ENCODE measurements at regions not wholly inside any gene's neighbourhood (a gene's known extent, or its start where the extent isn't known, plus 50 kb on each side); places are given as distances from the start of the nearest gene placed in this dataset.

- H3K4me3 ChIP-seq (ENCODE audit: insufficient read depth in 1 of 2, low read depth in 1 of 2, low read length in 2 of 2) = no peak overlapping the region
- no peak overlapping the region for H3K4me2 ChIP-seq (ENCODE audit: low read length, poor library complexity, severe bottlenecking)
- H4K8ac ChIP-seq (ENCODE audit: low read length) = no peak overlapping the region
- no peak overlapping the region for H2BK120ac ChIP-seq (ENCODE audit: low read depth, low read length)
- peaks cover 3% of the 10 kb centered on the region for H3K4me1 ChIP-seq (ENCODE audit: control insufficient read depth, insufficient read depth, low read depth, low read length)
- no peak overlapping the region for H2BK5ac ChIP-seq (ENCODE audit: low read depth, low read length, poor library complexity, severe bottlenecking)
- H3K27ac ChIP-seq (ENCODE audit: low read length, poor library complexity, severe bottlenecking) = no peak overlapping the region
- no peak overlapping the region for H2AK5ac ChIP-seq (ENCODE audit: low read length, severe bottlenecking)
- no peak overlapping the region for H2BK12ac ChIP-seq (ENCODE audit: low read length in 2 of 2)
- H2AFZ ChIP-seq (ENCODE audit: low read depth, low read length) = no peak overlapping the region
- no peak overlapping the region for H3K18ac ChIP-seq (ENCODE audit: low read depth in 1 of 2, low read length in 2 of 2)
- H3K9ac ChIP-seq (ENCODE audit: low read length) = no peak overlapping the region
- no peak overlapping the region for H2BK15ac ChIP-seq (ENCODE audit: low read depth, poor library complexity, severe bottlenecking)
- 100% methylated on average over 1 of the region's 2 CpGs for WGBS
- H3K23ac ChIP-seq (ENCODE audit: low read length in 2 of 2) = no peak overlapping the region
- no peaks in the 10 kb centered on the region for H3K36me3 ChIP-seq (ENCODE audit: control insufficient read depth in 1 of 2, insufficient read depth in 2 of 2, low read depth in 1 of 2, low read length in 2 of 2)
- H3K79me1 ChIP-seq (replicated peaks; ENCODE audit: low read length, poor library complexity, severe bottlenecking) = no peaks in the 10 kb centered on the region
- H4K91ac ChIP-seq (ENCODE audit: low read length) = no peak overlapping the region
- H3K14ac ChIP-seq (ENCODE audit: low read length in 2 of 2) = no peak overlapping the region
- no peak overlapping the region for H3K4ac ChIP-seq (ENCODE audit: low read depth in 1 of 2, low read length in 2 of 2)
- no peaks in the 10 kb centered on the region for H3K9me3 ChIP-seq (ENCODE audit: control insufficient read depth, low read length)
- peaks cover 0 to 8% of the 10 kb centered on the region in 2 experiments for H3K27me3 ChIP-seq (ENCODE audit: control insufficient read depth in 1 of 2, insufficient read depth in 1 of 2, low read length in 2 of 2)
- DNase-seq = no peak
Measured at GRCh38 chr10:2834214-2834613, 233.1 kb upstream of the PFKP start.

GRCh38 chr10:2831509-2831908, 235.8 kb upstream of the PFKP start:
- H3K9me3 ChIP-seq (ENCODE audit: control insufficient read depth, low read length) = no peaks in the 10 kb centered on the region
- H4K8ac ChIP-seq (ENCODE audit: low read length) = no peak overlapping the region
- H3K79me1 ChIP-seq (replicated peaks; ENCODE audit: low read length, poor library complexity, severe bottlenecking) = no peaks in the 10 kb centered on the region
- H3K4ac ChIP-seq (ENCODE audit: low read depth in 1 of 2, low read length in 2 of 2) = peak overlapping the region in 1 of 2 experiments; percentile 6
- DNase-seq = no peak
- H4K91ac ChIP-seq (ENCODE audit: low read length) = no peak overlapping the region
- no peak overlapping the region for H2AFZ ChIP-seq (ENCODE audit: low read depth, low read length)
- H2AK5ac ChIP-seq (ENCODE audit: low read length, severe bottlenecking) = no peak overlapping the region
- H2BK5ac ChIP-seq (ENCODE audit: low read depth, low read length, poor library complexity, severe bottlenecking) = no peak overlapping the region
- H3K4me1 ChIP-seq (ENCODE audit: control insufficient read depth, insufficient read depth, low read depth, low read length) = no peaks in the 10 kb centered on the region
- no peak overlapping the region for H3K4me2 ChIP-seq (ENCODE audit: low read length, poor library complexity, severe bottlenecking)
- H2BK12ac ChIP-seq (ENCODE audit: low read length in 2 of 2) = no peak overlapping the region
- no peak overlapping the region for H3K27ac ChIP-seq (ENCODE audit: low read length, poor library complexity, severe bottlenecking)
- H3K36me3 ChIP-seq (ENCODE audit: control insufficient read depth in 1 of 2, insufficient read depth in 2 of 2, low read depth in 1 of 2, low read length in 2 of 2) = no peaks in the 10 kb centered on the region
- no peak overlapping the region for H3K14ac ChIP-seq (ENCODE audit: low read length in 2 of 2)
- H2BK15ac ChIP-seq (ENCODE audit: low read depth, poor library complexity, severe bottlenecking) = no peak overlapping the region
- H3K27me3 ChIP-seq (ENCODE audit: control insufficient read depth in 1 of 2, insufficient read depth in 1 of 2, low read length in 2 of 2) = peaks cover 0 to 8% of the 10 kb centered on the region in 2 experiments
- H3K23ac ChIP-seq (ENCODE audit: low read length in 2 of 2) = no peak overlapping the region
- no peak overlapping the region for H3K18ac ChIP-seq (ENCODE audit: low read depth in 1 of 2, low read length in 2 of 2)
- WGBS = 69% methylated on average over 7 of the region's 7 CpGs
- H2BK120ac ChIP-seq (ENCODE audit: low read depth, low read length) = no peak overlapping the region
- no peak overlapping the region for H3K9ac ChIP-seq (ENCODE audit: low read length)
- H3K4me3 ChIP-seq (ENCODE audit: insufficient read depth in 1 of 2, low read depth in 1 of 2, low read length in 2 of 2) = no peak overlapping the region

- Histone ChIP-seq H3K4ac (ENCODE audit: low read depth in 1 of 2, low read length in 2 of 2) (no peak overlapping the region), H3K14ac (ENCODE audit: low read length in 2 of 2) (no peak overlapping the region), H2BK12ac (ENCODE audit: low read length in 2 of 2) (no peak overlapping the region), H3K4me3 (ENCODE audit: insufficient read depth in 1 of 2, low read depth in 1 of 2, low read length in 2 of 2) (no peak overlapping the region), H4K91ac (ENCODE audit: low read length) (no peak overlapping the region), H2BK5ac (ENCODE audit: low read depth, low read length, poor library complexity, severe bottlenecking) (no peak overlapping the region), H3K27me3 (ENCODE audit: control insufficient read depth in 1 of 2, insufficient read depth in 1 of 2, low read length in 2 of 2) (peaks cover 0 to 8% of the 10 kb centered on the region in 2 experiments), H4K8ac (ENCODE audit: low read length) (no peak overlapping the region), H3K27ac (ENCODE audit: low read length, poor library complexity, severe bottlenecking) (no peak overlapping the region), H3K18ac (ENCODE audit: low read depth in 1 of 2, low read length in 2 of 2) (no peak overlapping the region), H3K9ac (ENCODE audit: low read length) (no peak overlapping the region), H3K36me3 (ENCODE audit: control insufficient read depth in 1 of 2, insufficient read depth in 2 of 2, low read depth in 1 of 2, low read length in 2 of 2) (no peaks in the 10 kb centered on the region), H2BK15ac (ENCODE audit: low read depth, poor library complexity, severe bottlenecking) (no peak overlapping the region), H2AFZ (ENCODE audit: low read depth, low read length) (no peak overlapping the region), H3K4me1 (ENCODE audit: control insufficient read depth, insufficient read depth, low read depth, low read length) (no peaks in the 10 kb centered on the region), H3K9me3 (ENCODE audit: control insufficient read depth, low read length) (no peaks in the 10 kb centered on the region), H2AK5ac (ENCODE audit: low read length, severe bottlenecking) (no peak overlapping the region), H2BK120ac (ENCODE audit: low read depth, low read length) (no peak overlapping the region), H3K23ac (ENCODE audit: low read length in 2 of 2) (no peak overlapping the region), H3K4me2 (ENCODE audit: low read length, poor library complexity, severe bottlenecking) (no peak overlapping the region), H3K79me1 (replicated peaks; ENCODE audit: low read length, poor library complexity, severe bottlenecking) (no peaks in the 10 kb centered on the region)
- DNase-seq = no peak
- WGBS = 84% methylated on average over 14 of the region's 14 CpGs
Measured at GRCh38 chr10:2828741-2829140, 238.6 kb upstream of the PFKP start.

GRCh38 chr10:2826675-2827074, 240.7 kb upstream of the PFKP start:
- no peak overlapping the region for H3K9ac ChIP-seq (ENCODE audit: low read length)
- H4K8ac ChIP-seq (ENCODE audit: low read length) = no peak overlapping the region
- 43% methylated on average over 2 of the region's 2 CpGs for WGBS
- no peak overlapping the region for H2AK5ac ChIP-seq (ENCODE audit: low read length, severe bottlenecking)
- H3K79me1 ChIP-seq (replicated peaks; ENCODE audit: low read length, poor library complexity, severe bottlenecking) = no peaks in the 10 kb centered on the region
- DNase-seq = no peak
- no peak overlapping the region for H2BK120ac ChIP-seq (ENCODE audit: low read depth, low read length)
- H4K91ac ChIP-seq (ENCODE audit: low read length) = no peak overlapping the region
- no peaks in the 10 kb centered on the region for H3K9me3 ChIP-seq (ENCODE audit: control insufficient read depth, low read length)
- no peak overlapping the region for H2BK5ac ChIP-seq (ENCODE audit: low read depth, low read length, poor library complexity, severe bottlenecking)
- no peak overlapping the region for H2BK12ac ChIP-seq (ENCODE audit: low read length in 2 of 2)
- no peak overlapping the region for H3K4ac ChIP-seq (ENCODE audit: low read depth in 1 of 2, low read length in 2 of 2)
- H3K36me3 ChIP-seq (ENCODE audit: control insufficient read depth in 1 of 2, insufficient read depth in 2 of 2, low read depth in 1 of 2, low read length in 2 of 2) = no peaks in the 10 kb centered on the region
- no peak overlapping the region for H3K18ac ChIP-seq (ENCODE audit: low read depth in 1 of 2, low read length in 2 of 2)
- H3K23ac ChIP-seq (ENCODE audit: low read length in 2 of 2) = no peak overlapping the region
- H2AFZ ChIP-seq (ENCODE audit: low read depth, low read length) = no peak overlapping the region
- H3K14ac ChIP-seq (ENCODE audit: low read length in 2 of 2) = no peak overlapping the region
- H3K4me1 ChIP-seq (ENCODE audit: control insufficient read depth, insufficient read depth, low read depth, low read length) = no peaks in the 10 kb centered on the region
- H3K4me2 ChIP-seq (ENCODE audit: low read length, poor library complexity, severe bottlenecking) = no peak overlapping the region
- no peak overlapping the region for H2BK15ac ChIP-seq (ENCODE audit: low read depth, poor library complexity, severe bottlenecking)
- H3K4me3 ChIP-seq (ENCODE audit: insufficient read depth in 1 of 2, low read depth in 1 of 2, low read length in 2 of 2) = no peak overlapping the region
- peaks cover 0 to under 1% of the 10 kb centered on the region in 2 experiments for H3K27me3 ChIP-seq (ENCODE audit: control insufficient read depth in 1 of 2, insufficient read depth in 1 of 2, low read length in 2 of 2)
- no peak overlapping the region for H3K27ac ChIP-seq (ENCODE audit: low read length, poor library complexity, severe bottlenecking)

Measured in mesenchymal stem cell (in vitro differentiated cells and primary cell).